ENCODE measurements at regions not wholly inside any gene's neighbourhood (a gene's known extent, or its start where the extent isn't known, plus 50 kb on each side); places are given as distances from the start of the nearest gene placed in this dataset.

DNA sequence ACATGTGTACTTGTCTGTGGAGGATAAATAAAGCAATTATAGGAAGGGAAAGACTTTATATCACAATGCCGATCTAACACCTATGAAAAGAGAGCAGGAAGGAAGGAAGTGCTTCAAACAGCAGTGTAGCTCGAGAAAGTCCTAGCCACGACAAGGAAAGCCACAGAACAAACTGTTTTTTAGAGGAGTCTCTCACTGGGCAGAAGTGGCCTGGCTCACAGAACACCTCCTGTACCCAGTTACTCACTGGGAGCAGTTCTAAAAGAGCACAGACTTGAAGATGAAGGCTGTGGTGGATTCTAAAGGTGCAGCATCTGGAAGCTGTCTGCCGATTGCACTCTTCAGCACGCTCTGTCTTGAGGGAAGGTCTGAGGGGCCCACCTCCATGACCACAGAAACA lies 248.8 kb upstream of the ATP11B start:
- Histone ChIP-seq H4K20me1 (ENCODE audit: insufficient read depth, low read length) (no peaks in the 10 kb centered on the region), H3K9me3 (ENCODE audit: low read length) (no peaks in the 10 kb centered on the region), H3K4me2 (ENCODE audit: low read length) (no peak overlapping the region), H3K9ac (ENCODE audit: low read length) (no peak overlapping the region), H3K9me2 (ENCODE audit: low read depth, low read length) (no peaks in the 10 kb centered on the region), H3F3A (ENCODE audit: insufficient read depth, low read length) (no peaks in the 10 kb centered on the region), H3K79me2 (ENCODE audit: insufficient read depth, low read length) (no peaks in the 10 kb centered on the region), H3K27me3 (ENCODE audit: insufficient read depth, low read length) (no peaks in the 10 kb centered on the region), H3K27ac (ENCODE audit: low read depth, low read length, poor library complexity, severe bottlenecking) (no peak overlapping the region), H3K4me1 (ENCODE audit: insufficient read depth, low read length, severe bottlenecking) (no peaks in the 10 kb centered on the region), H3K4me3 (ENCODE audit: low read depth, low read length, poor library complexity, severe bottlenecking) (no peak overlapping the region), H3K36me3 (ENCODE audit: insufficient read depth, low read length) (no peaks in the 10 kb centered on the region), H2AFZ (ENCODE audit: low read length) (no peak overlapping the region)
- TF ChIP-seq, protein P1, sequence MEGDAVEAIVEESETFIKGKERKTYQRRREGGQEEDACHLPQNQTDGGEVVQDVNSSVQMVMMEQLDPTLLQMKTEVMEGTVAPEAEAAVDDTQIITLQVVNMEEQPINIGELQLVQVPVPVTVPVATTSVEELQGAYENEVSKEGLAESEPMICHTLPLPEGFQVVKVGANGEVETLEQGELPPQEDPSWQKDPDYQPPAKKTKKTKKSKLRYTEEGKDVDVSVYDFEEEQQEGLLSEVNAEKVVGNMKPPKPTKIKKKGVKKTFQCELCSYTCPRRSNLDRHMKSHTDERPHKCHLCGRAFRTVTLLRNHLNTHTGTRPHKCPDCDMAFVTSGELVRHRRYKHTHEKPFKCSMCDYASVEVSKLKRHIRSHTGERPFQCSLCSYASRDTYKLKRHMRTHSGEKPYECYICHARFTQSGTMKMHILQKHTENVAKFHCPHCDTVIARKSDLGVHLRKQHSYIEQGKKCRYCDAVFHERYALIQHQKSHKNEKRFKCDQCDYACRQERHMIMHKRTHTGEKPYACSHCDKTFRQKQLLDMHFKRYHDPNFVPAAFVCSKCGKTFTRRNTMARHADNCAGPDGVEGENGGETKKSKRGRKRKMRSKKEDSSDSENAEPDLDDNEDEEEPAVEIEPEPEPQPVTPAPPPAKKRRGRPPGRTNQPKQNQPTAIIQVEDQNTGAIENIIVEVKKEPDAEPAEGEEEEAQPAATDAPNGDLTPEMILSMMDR (IDR thresholded peaks at IDR 0.05; ENCODE audit: low read length) = no peak
- TF ChIP-seq EZH2 (IDR thresholded peaks at IDR 0.05; ENCODE audit: borderline replicate concordance, low read length) = no peak

DNA sequence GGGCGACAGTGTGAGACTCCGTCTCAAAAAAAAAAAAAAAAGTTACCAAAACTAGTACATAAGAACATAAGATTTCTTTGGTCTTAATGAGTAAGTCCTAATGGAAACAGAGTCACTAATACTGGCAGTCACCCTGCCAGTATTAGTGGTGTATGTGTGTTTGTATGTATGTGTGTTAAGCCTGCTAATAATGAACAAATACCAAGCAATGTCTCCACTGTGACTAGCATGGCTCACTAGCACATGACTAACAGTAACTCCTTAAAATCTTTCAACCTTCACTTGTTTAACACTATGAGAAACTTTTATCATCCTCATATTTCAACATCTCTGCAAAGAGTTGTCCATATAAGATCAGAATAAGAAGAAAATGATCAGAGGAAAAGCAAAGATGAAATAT lies 231.0 kb upstream of the ATP11B start:
- H3K36me3 ChIP-seq (ENCODE audit: insufficient read depth, low read length) = no peaks in the 10 kb centered on the region
- TF ChIP-seq EZH2 (IDR thresholded peaks at IDR 0.05; ENCODE audit: borderline replicate concordance, low read length) = no peak
- TF ChIP-seq, protein P1 (IDR thresholded peaks at IDR 0.05; ENCODE audit: low read length) = no peak
- H4K20me1 ChIP-seq (ENCODE audit: insufficient read depth, low read length) = no peaks in the 10 kb centered on the region
- H3K79me2 ChIP-seq (ENCODE audit: insufficient read depth, low read length) = no peaks in the 10 kb centered on the region
- H3K4me2 ChIP-seq (ENCODE audit: low read length) = no peak overlapping the region
- no peaks in the 10 kb centered on the region for H3F3A ChIP-seq (ENCODE audit: insufficient read depth, low read length)
- H3K27me3 ChIP-seq (ENCODE audit: insufficient read depth, low read length) = no peaks in the 10 kb centered on the region
- H3K9me3 ChIP-seq (ENCODE audit: low read length) = peaks cover 2% of the 10 kb centered on the region; the same call in 1 of the 2 replicates
- no peaks in the 10 kb centered on the region for H3K4me1 ChIP-seq (ENCODE audit: insufficient read depth, low read length, severe bottlenecking)
- H3K4me3 ChIP-seq (ENCODE audit: low read depth, low read length, poor library complexity, severe bottlenecking) = no peak overlapping the region
- no peaks in the 10 kb centered on the region for H3K9me2 ChIP-seq (ENCODE audit: low read depth, low read length)
- no peak overlapping the region for H3K9ac ChIP-seq (ENCODE audit: low read length)
- no peak overlapping the region for H3K27ac ChIP-seq (ENCODE audit: low read depth, low read length, poor library complexity, severe bottlenecking)
- no peak overlapping the region for H2AFZ ChIP-seq (ENCODE audit: low read length)

DNA sequence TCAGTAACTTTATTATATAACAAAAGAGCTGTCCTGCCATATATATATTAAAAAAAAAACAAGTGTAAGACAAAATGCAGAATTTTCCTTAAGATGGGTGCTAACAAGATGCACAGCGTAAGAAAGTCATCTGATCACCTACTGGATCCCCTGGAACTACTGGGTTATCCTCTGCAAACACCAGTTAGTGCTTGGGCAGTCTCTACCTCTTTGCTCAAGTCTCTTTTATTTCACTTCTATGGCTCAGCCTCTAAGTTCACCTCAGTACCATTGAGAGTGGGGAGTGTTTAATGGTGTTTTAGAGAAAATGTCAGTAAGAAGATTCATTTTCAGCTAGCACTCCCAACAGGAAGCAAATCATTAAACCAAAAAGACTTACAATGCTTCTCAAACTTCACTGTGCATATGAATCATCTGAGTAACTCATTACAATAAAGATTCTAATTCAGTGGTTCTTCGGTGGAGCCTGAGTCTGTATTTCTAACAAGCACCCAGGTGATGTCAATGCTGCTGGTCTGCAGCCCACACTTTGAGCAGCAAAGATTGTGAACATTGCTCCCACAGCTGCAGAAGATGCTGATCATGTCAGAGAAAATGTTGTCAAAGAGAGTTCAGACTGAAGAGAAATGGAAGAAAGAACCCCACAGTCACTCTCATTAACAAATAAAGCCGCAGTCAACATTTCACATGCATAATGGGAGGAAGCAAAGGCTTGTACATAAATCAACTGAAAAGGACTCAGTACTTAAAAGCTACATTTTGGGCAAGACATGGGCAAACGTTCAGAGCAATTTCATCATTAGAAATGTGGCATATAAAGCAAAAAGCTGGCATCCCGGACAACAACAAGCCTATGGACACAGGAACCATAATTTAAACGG lies 227.1 kb upstream of the ATP11B start:
- H3F3A ChIP-seq (ENCODE audit: insufficient read depth, low read length) = no peaks in the 10 kb centered on the region
- H3K9me2 ChIP-seq (ENCODE audit: low read depth, low read length) = no peaks in the 10 kb centered on the region
- H3K4me1 ChIP-seq (ENCODE audit: insufficient read depth, low read length, severe bottlenecking) = no peaks in the 10 kb centered on the region
- H3K27ac ChIP-seq (ENCODE audit: low read depth, low read length, poor library complexity, severe bottlenecking) = no peak overlapping the region
- H3K79me2 ChIP-seq (ENCODE audit: insufficient read depth, low read length) = no peaks in the 10 kb centered on the region
- no peaks in the 10 kb centered on the region for H3K9me3 ChIP-seq (ENCODE audit: low read length)
- H2AFZ ChIP-seq (ENCODE audit: low read length) = no peak overlapping the region
- no peak overlapping the region for H3K4me3 ChIP-seq (ENCODE audit: low read depth, low read length, poor library complexity, severe bottlenecking)
- no peaks in the 10 kb centered on the region for H3K27me3 ChIP-seq (ENCODE audit: insufficient read depth, low read length)
- H3K9ac ChIP-seq (ENCODE audit: low read length) = no peak overlapping the region
- TF ChIP-seq EZH2 (IDR thresholded peaks at IDR 0.05; ENCODE audit: borderline replicate concordance, low read length) = no peak
- TF ChIP-seq, protein P1 (IDR thresholded peaks at IDR 0.05; ENCODE audit: low read length) = no peak
- no peak overlapping the region for H3K4me2 ChIP-seq (ENCODE audit: low read length)
- H3K36me3 ChIP-seq (ENCODE audit: insufficient read depth, low read length) = no peaks in the 10 kb centered on the region
- no peaks in the 10 kb centered on the region for H4K20me1 ChIP-seq (ENCODE audit: insufficient read depth, low read length)

All from OCI-LY1 (cell line).